GM19238 (cell line): ENCODE measurements at regions not wholly inside any gene's neighbourhood (a gene's known extent, or its start where the extent isn't known, plus 50 kb on each side); places are given as distances from the start of the nearest gene placed in this dataset.
"Not testable (repeated sequence)": the region's sequence is repeated elsewhere in the genome, so short reads cannot be mapped to it uniquely, and the experiment has no call there.

Experiments used
- DNase-seq: peaks from one replicate; pipeline ENCODE4 v3.0.0; 2011; ENCODE audit warnings: low spot score; ENCODE audit not compliant: insufficient read length

GRCh38 chr6:86738078-86738477, 199.2 kb upstream of the HTR1E start:
- DNase-seq = no peak

- not testable (repeated sequence) for DNase-seq
Observed at GRCh38 chr6:86731631-86732030, 205.7 kb upstream of the HTR1E start.

GRCh38 chr6:86730772-86731171, 206.6 kb upstream of the HTR1E start:
- not testable (repeated sequence) for DNase-seq

GRCh38 chr6:86730216-86730615, 207.1 kb upstream of the HTR1E start:
- DNase-seq = no peak

GRCh38 chr6:86728976-86729375, 208.4 kb upstream of the HTR1E start:
- no peak for DNase-seq

GRCh38 chr6:86724695-86725094, 212.6 kb upstream of the HTR1E start:
- DNase-seq = no peak

- DNase-seq = no peak
Observed at GRCh38 chr6:86723729-86724128, 213.6 kb upstream of the HTR1E start.

- DNase-seq = no peak
Observed at GRCh38 chr6:86723151-86723550, 214.2 kb upstream of the HTR1E start.

GRCh38 chr6:86722131-86722530, 215.2 kb upstream of the HTR1E start:
- no peak for DNase-seq

- DNase-seq = no peak
Observed at GRCh38 chr6:86715676-86716075, 221.7 kb upstream of the HTR1E start.

- no peak for DNase-seq
Observed at GRCh38 chr6:86712039-86712438, 225.3 kb upstream of the HTR1E start.

GRCh38 chr6:86707545-86708120, 229.7 kb upstream of the HTR1E start:
- DNase-seq = no peak

GRCh38 chr6:86706449-86706848, 230.9 kb upstream of the HTR1E start:
- no peak for DNase-seq

GRCh38 chr6:86701228-86701627, 236.1 kb upstream of the HTR1E start:
- not testable (repeated sequence) for DNase-seq

GRCh38 chr6:86686496-86686895, 250.8 kb upstream of the HTR1E start:
- no peak for DNase-seq

- DNase-seq = no peak
Observed at GRCh38 chr6:86685230-86685797, 252.0 kb upstream of the HTR1E start.

GRCh38 chr6:86683132-86683908, 254.0 kb upstream of the HTR1E start:
- no peak for DNase-seq

- DNase-seq = no peak
Observed at GRCh38 chr6:86682297-86682696, 255.0 kb upstream of the HTR1E start.

- DNase-seq = not testable (repeated sequence)
Observed at GRCh38 chr6:86681140-86681539, 256.2 kb upstream of the HTR1E start.

- DNase-seq = not testable (repeated sequence)
Observed at GRCh38 chr6:86672125-86672524, 265.2 kb upstream of the HTR1E start.

GRCh38 chr6:86657192-86657591, 280.1 kb upstream of the HTR1E start:
- DNase-seq = no peak

- no peak for DNase-seq
Observed at GRCh38 chr6:86629123-86629522, 308.2 kb upstream of the HTR1E start.

- no peak for DNase-seq
Observed at GRCh38 chr6:86619428-86619827, 317.9 kb upstream of the HTR1E start.
